GM08714 (cell line): ENCODE measurements at regions not wholly inside any gene's neighbourhood (a gene's known extent, or its start where the extent isn't known, plus 50 kb on each side); places are given as distances from the start of the nearest gene placed in this dataset.

ENCODE experiments used
- H3K4me3 ChIP-seq: fragments of 200-500 bp; sonication (Bioruptor generic); 2 replicates; pipeline ENCODE4 v1.5.1; 2014; ENCODE audit warnings: mild to moderate bottlenecking, low read length, inconsistent platforms
- ZNF274 ChIP-seq: IDR thresholded peaks from 2 replicates; pipeline ENCODE4 v1.6.1; 2012; ENCODE audit warnings: mild to moderate bottlenecking, low read depth, low read length

DNA sequence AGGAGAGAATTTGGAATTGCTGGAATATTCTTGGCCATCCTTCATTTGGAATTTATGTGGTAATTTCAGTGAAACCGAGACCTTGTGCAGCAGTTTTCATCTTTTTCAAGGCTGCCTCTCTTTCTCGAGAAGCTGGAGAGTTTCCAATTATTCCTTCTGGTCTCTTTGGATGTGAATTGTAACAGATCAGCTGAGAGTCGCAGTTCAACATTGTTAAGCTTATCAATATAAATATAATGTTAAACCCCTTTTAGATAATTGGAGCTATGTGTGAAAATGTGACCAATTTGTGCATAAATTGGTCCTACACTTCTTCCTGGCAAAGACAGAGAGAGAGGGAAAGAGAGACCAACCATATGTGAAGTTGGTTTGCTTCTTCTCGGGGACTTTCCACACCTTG, 425.6 kb downstream of the TSHZ3 start:
- no peak overlapping the region for H3K4me3 ChIP-seq
- no peak for TF ChIP-seq ZNF274

DNA sequence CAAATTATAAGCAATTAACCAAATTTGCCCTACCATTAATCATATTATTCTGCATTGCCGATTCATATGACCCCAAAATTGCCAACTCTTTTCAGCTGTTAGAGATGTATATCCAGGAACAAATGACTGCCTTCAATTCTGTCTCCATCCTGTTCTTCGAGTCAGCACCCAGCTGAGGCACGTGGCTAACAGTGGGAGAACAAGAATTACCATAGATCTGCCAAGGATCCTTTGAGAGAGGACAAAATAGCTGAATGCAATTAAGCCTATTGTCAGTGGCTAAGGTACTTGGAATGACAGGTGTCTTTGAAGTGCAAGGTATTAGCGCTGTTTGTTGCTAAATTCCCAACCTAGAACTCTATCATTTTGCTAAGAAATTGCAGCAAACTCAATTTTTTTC, 426.1 kb downstream of the TSHZ3 start:
- TF ChIP-seq ZNF274: no peak
- H3K4me3 ChIP-seq: no peak overlapping the region

- no peak overlapping the region for H3K4me3 ChIP-seq
- TF ChIP-seq ZNF274: no peak
These were observed 429.0 kb downstream of the TSHZ3 start for GRCh38 chr19:30920222-30920621.

DNA sequence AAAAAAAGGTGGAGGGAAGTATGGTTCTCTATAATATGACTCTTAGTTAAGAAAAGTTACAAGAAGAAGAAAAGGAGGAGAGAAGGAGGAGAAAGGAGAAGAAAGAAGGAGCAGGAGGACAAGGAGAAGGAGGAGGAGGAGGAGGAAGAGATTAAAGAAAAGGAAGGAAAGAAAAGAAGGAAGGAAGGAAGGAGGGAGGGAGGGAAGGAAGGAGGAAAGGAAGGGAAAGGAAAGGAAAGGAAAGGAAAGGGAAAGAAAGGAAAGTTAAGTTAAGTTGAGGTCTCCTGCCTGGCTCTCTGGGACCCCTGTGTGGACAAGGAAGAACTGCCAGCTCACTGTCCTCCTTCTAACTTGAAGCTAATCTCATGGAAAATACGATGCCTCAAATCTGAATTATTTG, 429.5 kb downstream of the TSHZ3 start:
- TF ChIP-seq ZNF274: no peak
- H3K4me3 ChIP-seq: no peak overlapping the region

DNA sequence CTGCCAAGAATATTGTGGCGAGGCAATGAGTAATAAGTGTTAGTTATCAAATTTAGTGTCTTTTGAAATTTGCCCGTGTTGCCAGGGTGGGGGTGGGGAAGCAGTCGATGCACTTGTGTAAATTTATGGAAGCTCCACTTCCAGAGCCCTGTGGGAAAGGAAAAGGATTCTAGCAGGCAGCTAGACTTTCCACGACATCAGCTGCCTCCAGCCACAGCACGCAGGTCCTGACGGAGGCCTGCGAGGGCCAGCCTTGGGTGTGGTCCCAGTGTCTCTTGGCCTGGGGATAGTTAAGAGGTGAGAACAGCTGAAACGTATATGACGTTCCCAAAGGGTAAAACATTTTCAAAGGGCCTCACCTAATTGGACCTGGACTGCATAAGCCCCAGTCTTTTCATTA, 433.0 kb downstream of the TSHZ3 start:
- no peak for TF ChIP-seq ZNF274
- H3K4me3 ChIP-seq: no peak overlapping the region

- TF ChIP-seq ZNF274: no peak
- no peak overlapping the region for H3K4me3 ChIP-seq
These were observed 437.7 kb downstream of the TSHZ3 start for GRCh38 chr19:30911491-30911890.

DNA sequence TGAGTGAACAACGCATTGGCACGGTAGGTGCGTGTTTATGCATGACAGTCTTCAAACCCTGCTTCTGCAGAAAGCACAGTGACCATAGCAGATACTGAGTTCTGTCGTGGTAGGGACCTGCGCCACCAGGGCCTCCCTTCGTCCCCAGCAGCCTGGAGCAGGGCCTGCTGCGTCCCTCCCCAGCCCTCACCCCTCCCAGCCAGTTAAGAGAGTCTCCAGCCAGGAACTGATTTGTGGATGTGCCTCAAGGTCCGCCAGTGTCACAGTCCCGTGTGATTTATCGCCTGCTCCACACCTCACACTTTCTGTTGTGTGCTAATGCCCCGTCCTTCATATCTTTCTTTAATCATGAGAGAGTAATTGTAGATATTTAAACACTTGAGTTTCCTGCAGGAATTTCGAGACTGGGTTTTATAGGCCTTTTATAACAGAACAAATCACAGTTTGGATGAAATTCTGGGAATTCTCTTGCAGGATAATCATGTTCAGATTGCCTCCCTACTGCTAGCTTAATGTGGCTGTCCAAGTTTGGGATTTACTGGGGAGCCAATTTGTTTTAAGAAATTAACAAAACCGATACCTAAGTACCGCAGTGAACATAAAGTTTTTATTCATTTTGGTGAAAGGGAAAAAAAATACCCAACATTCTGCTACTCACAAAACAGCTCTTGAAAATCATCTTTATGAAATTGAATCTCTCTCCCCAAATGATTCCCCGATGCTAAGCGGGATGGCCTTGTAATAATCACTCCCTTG, 438.6 kb downstream of the TSHZ3 start:
- no peak overlapping the region for H3K4me3 ChIP-seq
- no peak for TF ChIP-seq ZNF274

- H3K4me3 ChIP-seq: no peak overlapping the region
- TF ChIP-seq ZNF274: no peak
These were observed 440.0 kb downstream of the TSHZ3 start for GRCh38 chr19:30909216-30909615.

DNA sequence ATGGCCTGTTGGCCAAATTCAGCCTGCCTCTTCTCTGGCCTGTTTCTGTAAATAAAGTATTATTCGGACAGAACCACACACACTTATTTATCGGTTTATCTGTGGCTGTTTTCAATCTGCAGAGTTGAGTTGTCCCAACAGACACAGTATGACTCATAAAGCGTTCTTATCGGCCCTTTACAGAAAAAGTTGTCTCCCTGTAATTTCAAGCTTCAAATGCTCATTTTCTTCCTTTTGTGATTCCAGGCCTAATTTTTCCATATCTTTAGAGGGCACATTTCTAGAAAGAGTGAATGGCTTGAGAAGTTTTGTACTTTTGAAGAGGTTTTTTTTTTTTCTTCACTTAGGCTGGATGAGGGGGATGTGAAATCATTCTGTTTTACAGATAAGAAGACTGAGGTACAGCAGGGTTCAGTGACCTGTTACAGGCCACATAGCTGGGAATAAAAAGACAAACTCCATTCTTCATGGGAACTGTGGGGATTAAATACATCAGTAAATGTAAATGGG, 440.9 kb downstream of the TSHZ3 start:
- no peak for TF ChIP-seq ZNF274
- H3K4me3 ChIP-seq: no peak overlapping the region

GRCh38 chr19:30906871-30907270, 442.4 kb downstream of the TSHZ3 start:
- TF ChIP-seq ZNF274: no peak
- no peak overlapping the region for H3K4me3 ChIP-seq

GRCh38 chr19:30900051-30900450, 449.2 kb downstream of the TSHZ3 start:
- H3K4me3 ChIP-seq: no peak overlapping the region
- TF ChIP-seq ZNF274: no peak

DNA sequence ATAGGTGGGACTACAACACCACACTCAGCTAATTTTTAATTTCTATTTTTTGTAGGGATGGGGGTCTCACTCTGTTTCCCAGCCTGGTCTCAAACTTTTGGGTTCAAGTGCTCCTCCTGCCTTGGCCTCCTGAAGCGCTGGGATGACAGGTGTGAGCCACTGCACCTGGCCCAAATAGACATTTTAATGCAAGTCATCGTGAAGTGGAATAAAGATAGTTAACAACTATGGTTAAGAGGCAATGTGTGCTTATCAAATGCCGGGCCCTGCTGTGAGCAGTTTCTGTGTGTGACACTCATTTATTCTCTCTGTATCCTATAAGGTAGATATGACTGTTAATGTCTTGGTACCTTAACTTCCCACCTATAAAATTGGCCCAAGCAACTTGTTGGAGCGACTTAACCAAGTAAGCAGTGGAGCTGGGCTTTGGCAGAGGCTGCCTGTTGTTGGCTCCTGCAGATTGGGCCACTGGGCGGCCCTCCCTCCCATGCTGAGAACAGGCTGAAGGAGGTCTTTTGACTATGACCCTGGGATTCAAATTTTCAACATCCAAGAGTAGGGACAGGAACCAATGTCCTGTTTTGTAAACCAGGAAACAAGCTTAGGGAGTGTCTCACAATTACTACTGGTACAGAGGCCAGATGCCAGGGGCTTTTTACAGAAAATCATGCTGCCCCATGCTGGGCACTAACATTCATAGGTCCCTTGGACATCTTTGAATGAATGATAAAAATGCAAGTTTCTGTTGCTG, 450.7 kb downstream of the TSHZ3 start:
- TF ChIP-seq ZNF274: no peak

DNA sequence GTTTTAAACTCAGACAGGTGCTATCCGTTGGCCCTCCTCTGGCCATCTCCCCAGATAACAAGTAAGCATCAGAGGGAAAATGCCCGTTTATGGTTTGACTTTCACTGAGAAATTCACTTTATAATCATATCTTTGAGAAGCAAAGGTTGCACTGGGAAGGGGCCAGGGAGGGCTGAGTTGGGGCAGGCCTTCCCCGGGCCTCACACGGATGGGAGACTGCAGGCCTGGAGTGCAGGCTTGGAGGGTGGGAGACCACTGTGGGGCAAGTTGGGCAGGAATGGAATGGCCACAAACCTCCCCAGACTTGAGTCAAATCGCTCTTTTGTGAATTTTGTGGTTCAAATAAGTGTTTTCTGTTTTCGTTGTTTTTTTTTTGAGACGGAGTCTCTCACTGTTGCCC, 451.7 kb downstream of the TSHZ3 start:
- no peak for TF ChIP-seq ZNF274
- no peak overlapping the region for H3K4me3 ChIP-seq

More for the DNA sequence above, 450.7 kb downstream of the TSHZ3 start:
- H3K4me3 ChIP-seq: no peak overlapping the region

GRCh38 chr19:30897034-30897433, 452.2 kb downstream of the TSHZ3 start:
- no peak overlapping the region for H3K4me3 ChIP-seq
- no peak for TF ChIP-seq ZNF274

GRCh38 chr19:30896554-30896953, 452.7 kb downstream of the TSHZ3 start:
- no peak for TF ChIP-seq ZNF274
- no peak overlapping the region for H3K4me3 ChIP-seq
